Thoracic aorta (tissue), 2 donors: ENCODE measurements at regions not wholly inside any gene's neighbourhood (a gene's known extent, or its start where the extent isn't known, plus 50 kb on each side); places are given as distances from the start of the nearest gene placed in this dataset.

ENCODE experiments used
- ATAC-seq: fragments of 150-250 bp; one replicate; pipeline ENCODE4 v1.8.0; 2017; ENCODE audit warnings: low read depth; ENCODE audit not compliant: insufficient number of reproducible peaks, low FRiP score
- DNase-seq: peaks from one replicate; pipeline ENCODE4 v3.0.0-alpha.2; 2020; ENCODE audit warnings: low spot score
- H3K27ac ChIP-seq, 2 donors: fragments of 200-600 bp; sonication (generic); 1 replicate in 1 of 2; 2 replicates in 1 of 2; pipeline ENCODE4 v1.5.1; 2016; ENCODE audit warnings: mild to moderate bottlenecking in 2 of 2, moderate library complexity in 2 of 2
- H3K27me3 ChIP-seq: fragments of 200-600 bp; sonication (generic); replicated peaks from 2 replicates; pipeline ENCODE4 v1.6.0; 2016; ENCODE audit warnings: mild to moderate bottlenecking; ENCODE audit not compliant: insufficient read depth
- H3K36me3 ChIP-seq: fragments of 200-600 bp; sonication (generic); one replicate; pipeline ENCODE4 v1.5.1; 2016
- H3K4me1 ChIP-seq, 2 donors: fragments of 200-600 bp; sonication (generic); 1 replicate in 1 of 2; 2 replicates in 1 of 2; pipeline versions ENCODE4 v1.5.1 to v1.6.0; 2016; ENCODE audit warnings: low read depth in 2 of 2, mild to moderate bottlenecking in 1 of 2; ENCODE audit not compliant: control insufficient read depth in 1 of 2
- H3K4me3 ChIP-seq: fragments of 200-600 bp; sonication (generic); 2 replicates; pipeline ENCODE4 v1.5.1; 2016; ENCODE audit warnings: mild to moderate bottlenecking
- H3K9me3 ChIP-seq: fragments of 200-600 bp; sonication (generic); 2 replicates; pipeline ENCODE4 v1.5.1; 2016
- CTCF ChIP-seq: fragments of 200-600 bp; sonication (generic); IDR thresholded peaks from one replicate; pipeline ENCODE4 v1.5.1; 2019; ENCODE audit warnings: antibody characterized with exemption

DNA sequence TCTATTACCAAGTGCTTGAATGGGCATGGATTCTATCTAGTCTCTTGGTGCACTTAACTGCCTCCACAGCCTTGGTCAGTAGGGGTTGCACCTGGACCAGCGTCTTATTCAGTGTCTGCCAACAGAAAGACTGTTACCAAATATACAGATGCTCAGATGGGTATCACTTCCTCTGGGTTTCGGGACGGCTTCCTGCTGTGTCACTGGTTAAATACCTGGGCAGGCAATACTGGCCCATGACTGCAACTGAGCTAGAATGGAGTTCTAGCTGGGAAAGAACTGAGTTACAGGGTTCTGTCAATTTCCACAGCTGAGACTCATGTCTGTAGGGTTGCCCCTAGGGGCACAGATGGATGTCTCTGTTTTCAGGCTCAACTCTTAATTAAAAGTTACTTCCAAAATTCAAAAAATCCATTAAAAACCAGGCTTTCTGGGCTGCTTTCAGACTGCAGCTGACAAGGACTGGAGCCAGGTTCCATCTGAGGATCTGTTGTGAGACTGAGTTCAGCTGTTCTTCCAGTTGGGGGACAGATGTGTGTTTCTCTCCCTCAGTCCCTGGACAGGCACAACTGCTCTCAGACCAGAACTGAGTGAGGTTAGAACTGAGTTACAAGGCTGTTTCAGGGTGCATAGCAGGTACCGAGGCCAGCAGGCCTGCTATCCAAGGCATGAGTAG is 789.6 kb upstream of the SLC8A1 start:
- ATAC-seq, result no peak
- Histone ChIP-seq H3K27ac (no peak overlapping the region), H3K36me3 (no peaks in the 10 kb centered on the region), H3K27me3 (no peaks in the 10 kb centered on the region), H3K4me1 (peaks cover 0 to 4% of the 10 kb centered on the region in 2 donors), H3K4me3 (no peak overlapping the region), H3K9me3 (peaks cover 3% of the 10 kb centered on the region)
- no peak for DNase-seq
- no peak for TF ChIP-seq CTCF

- DNase-seq (no peak), ATAC-seq (no peak)
- Histone ChIP-seq H3K9me3 (peaks cover 3% of the 10 kb centered on the region), H3K27ac (no peak overlapping the region), H3K4me3 (no peak overlapping the region), H3K27me3 (no peaks in the 10 kb centered on the region), H3K4me1 (peaks cover 0 to 4% of the 10 kb centered on the region in 2 donors), H3K36me3 (no peaks in the 10 kb centered on the region)
- TF ChIP-seq CTCF, result no peak
Observed at GRCh38 chr2:41242001-41242331, 790.1 kb upstream of the SLC8A1 start.

- ATAC-seq, result no peak
- Histone ChIP-seq H3K4me1 (no peaks in the 10 kb centered on the region), H3K27me3 (no peaks in the 10 kb centered on the region), H3K36me3 (no peaks in the 10 kb centered on the region), H3K27ac (no peak overlapping the region), H3K9me3 (no peaks in the 10 kb centered on the region), H3K4me3 (peak overlapping the region; percentile 21)
- no peak for TF ChIP-seq CTCF
- DNase-seq, result no peak
Observed at GRCh38 chr2:41267929-41268659, 779.7 kb upstream of the PKDCC start.

DNA sequence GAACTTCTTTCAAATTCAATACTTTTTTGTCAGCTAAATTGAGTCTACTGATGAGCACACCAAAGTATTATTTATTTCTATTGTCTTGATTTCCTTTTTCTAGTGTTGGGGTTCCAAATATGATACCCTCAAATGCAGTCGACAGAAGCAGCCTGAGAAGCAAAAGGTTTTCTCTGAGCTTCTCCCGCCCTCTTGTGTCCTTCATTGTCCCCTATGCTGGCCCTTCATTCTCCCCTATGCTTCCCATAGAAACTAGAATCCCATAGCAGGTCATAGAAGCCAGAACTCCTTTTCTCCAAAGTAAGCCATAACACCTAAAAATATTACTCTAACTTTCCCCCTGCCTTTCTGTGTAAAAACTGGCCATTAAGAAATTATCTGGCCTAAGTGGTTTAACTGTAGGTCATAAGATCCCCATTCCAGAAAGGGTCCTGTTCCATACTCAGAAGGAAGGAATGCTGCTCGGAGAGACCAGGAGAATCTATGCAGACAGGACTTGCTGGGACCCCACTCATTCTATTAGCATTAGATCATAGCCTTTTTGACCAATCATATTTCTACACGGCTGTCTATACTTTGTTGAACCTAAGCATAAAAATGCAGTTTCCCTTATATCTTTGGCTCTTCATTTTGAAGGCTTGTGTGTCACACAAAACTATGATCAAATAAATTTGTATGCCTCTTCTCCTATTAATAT is 764.6 kb upstream of the PKDCC start:
- no peak overlapping the region for H3K4me3 ChIP-seq
- H3K27me3 ChIP-seq, result no peaks in the 10 kb centered on the region
- H3K27ac ChIP-seq, result no peak overlapping the region
- no peaks in the 10 kb centered on the region for H3K9me3 ChIP-seq
- TF ChIP-seq CTCF, result no peak
- DNase-seq (no peak), ATAC-seq (no peak)
- H3K36me3 ChIP-seq, result no peaks in the 10 kb centered on the region
- H3K4me1 ChIP-seq, result no peaks in the 10 kb centered on the region

DNA sequence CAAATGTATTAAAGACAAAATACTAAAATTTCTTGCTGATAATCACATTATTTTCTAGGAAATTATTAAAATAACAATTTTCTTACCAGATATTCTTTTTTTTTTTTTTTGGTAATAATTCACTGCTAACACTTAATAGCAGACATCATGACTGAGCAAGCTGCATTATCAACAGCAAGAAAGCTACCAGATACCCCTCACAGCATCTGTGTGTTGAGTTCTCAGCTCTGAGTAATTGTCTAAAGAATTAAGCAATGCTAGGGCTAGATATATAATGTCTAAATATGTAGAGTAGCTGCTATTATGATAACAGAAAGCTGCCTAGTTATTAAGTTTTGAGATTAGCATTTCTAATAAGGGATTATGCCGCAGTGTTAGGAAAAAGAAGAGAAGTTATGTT is 754.3 kb upstream of the PKDCC start:
- Histone ChIP-seq H3K27me3 (no peaks in the 10 kb centered on the region), H3K4me1 (no peaks in the 10 kb centered on the region), H3K9me3 (no peaks in the 10 kb centered on the region), H3K27ac (no peak overlapping the region), H3K36me3 (no peaks in the 10 kb centered on the region), H3K4me3 (no peak overlapping the region)
- no peak for TF ChIP-seq CTCF
- ATAC-seq (no peak), DNase-seq (no peak)
